HFFc6 (cell line): ENCODE measurements at regions not wholly inside any gene's neighbourhood (a gene's known extent, or its start where the extent isn't known, plus 50 kb on each side); places are given as distances from the start of the nearest gene placed in this dataset.
A peak's percentile ranks its signal among the peaks of the same experiment; 100 is the strongest.

ENCODE experiments used
- DNase-seq: peaks from one replicate; pipeline ENCODE4 v3.0.0-alpha.2; 2018
- H3K27ac Mint-ChIP-seq: 2 replicates; pipeline ENCODE4 v1.8.0; 2020; ENCODE audit warnings: mild to moderate bottlenecking, mixed read lengths
- H3K27me3 Mint-ChIP-seq: 2 replicates; pipeline ENCODE4 v1.8.0; 2021; ENCODE audit warnings: mild to moderate bottlenecking, moderate library complexity, mixed read lengths; ENCODE audit not compliant: insufficient read depth
- H3K36me3 Mint-ChIP-seq: 2 replicates; pipeline ENCODE4 v1.8.0; 2021; ENCODE audit warnings: low read depth, mixed read lengths
- H3K4me1 Mint-ChIP-seq: 2 replicates; pipeline ENCODE4 v1.8.0; 2020; ENCODE audit warnings: low read depth, mixed read lengths
- H3K4me3 Mint-ChIP-seq: 2 replicates; pipeline ENCODE4 v1.8.0; 2020; ENCODE audit warnings: mild to moderate bottlenecking, moderate library complexity, mixed read lengths
- H3K9me3 Mint-ChIP-seq: 2 replicates; pipeline ENCODE4 v1.8.0; 2020; ENCODE audit warnings: mild to moderate bottlenecking, mixed read lengths
- CTCF ChIP-seq: fragments of 200-600 bp; sonication (generic); IDR thresholded peaks from 2 replicates; pipeline ENCODE4 v1.5.0; 2021; ENCODE audit warnings: antibody characterized with exemption, mild to moderate bottlenecking

- no peak overlapping the region for H3K4me3 Mint-ChIP-seq
- no peak for DNase-seq
- peaks cover 25% of the 10 kb centered on the region for H3K4me1 Mint-ChIP-seq
- no peaks in the 10 kb centered on the region for H3K9me3 Mint-ChIP-seq
- no peaks in the 10 kb centered on the region for H3K36me3 Mint-ChIP-seq
- no peak overlapping the region for H3K27ac Mint-ChIP-seq
- H3K27me3 Mint-ChIP-seq: no peaks in the 10 kb centered on the region
- TF ChIP-seq CTCF: no peak
Measured at GRCh38 chr2:144798989-144799388, 279.1 kb upstream of the ZEB2 start.

- DNase-seq: no peak
- no peak for TF ChIP-seq CTCF
- Mint-ChIP-seq H3K27me3 (no peaks in the 10 kb centered on the region), H3K9me3 (no peaks in the 10 kb centered on the region), H3K4me3 (no peak overlapping the region), H3K4me1 (peaks cover 22% of the 10 kb centered on the region), H3K27ac (no peak overlapping the region), H3K36me3 (no peaks in the 10 kb centered on the region)
Measured at GRCh38 chr2:144798034-144798433, 278.1 kb upstream of the ZEB2 start.

GRCh38 chr2:144796936-144797335 is 277.0 kb upstream of the ZEB2 start:
- H3K4me3 Mint-ChIP-seq: no peak overlapping the region
- H3K27me3 Mint-ChIP-seq: no peaks in the 10 kb centered on the region
- no peak for TF ChIP-seq CTCF
- H3K36me3 Mint-ChIP-seq: no peaks in the 10 kb centered on the region
- peaks cover 11% of the 10 kb centered on the region for H3K4me1 Mint-ChIP-seq
- no peaks in the 10 kb centered on the region for H3K9me3 Mint-ChIP-seq
- no peak overlapping the region for H3K27ac Mint-ChIP-seq
- DNase-seq: no peak

DNA sequence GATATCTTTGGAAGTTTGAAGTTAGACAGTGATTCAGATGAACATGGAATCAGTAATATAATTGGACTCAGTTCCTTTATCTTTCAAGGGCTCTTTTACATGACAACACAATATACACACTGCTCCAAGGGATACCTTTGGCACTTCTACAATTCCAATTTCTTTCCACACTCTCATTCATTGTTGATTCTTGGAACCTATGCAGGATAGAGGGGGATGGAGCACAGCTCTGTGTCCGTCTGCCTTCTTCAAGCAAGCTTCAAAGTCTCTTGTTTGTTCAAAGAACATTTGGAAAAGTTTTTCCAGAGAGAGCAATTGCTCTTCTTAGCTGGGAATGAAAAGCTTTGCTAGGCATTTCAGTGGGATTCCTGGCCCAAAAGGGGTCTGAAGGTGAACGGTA is 276.2 kb upstream of the ZEB2 start:
- Mint-ChIP-seq H3K27ac (no peak overlapping the region), H3K36me3 (no peaks in the 10 kb centered on the region), H3K9me3 (no peaks in the 10 kb centered on the region), H3K4me3 (no peak overlapping the region), H3K27me3 (no peaks in the 10 kb centered on the region), H3K4me1 (peaks cover 3% of the 10 kb centered on the region)
- TF ChIP-seq CTCF: no peak
- DNase-seq: no peak

GRCh38 chr2:144785253-144785652 is 265.3 kb upstream of the ZEB2 start:
- TF ChIP-seq CTCF: no peak
- Mint-ChIP-seq H3K27me3 (no peaks in the 10 kb centered on the region; the same call in none of the 2 replicates), H3K4me1 (no peaks in the 10 kb centered on the region), H3K36me3 (peaks cover 6% of the 10 kb centered on the region), H3K4me3 (no peak overlapping the region), H3K27ac (no peak overlapping the region), H3K9me3 (peaks cover 4% of the 10 kb centered on the region; the same call in 1 of the 2 replicates)
- no peak for DNase-seq

DNA sequence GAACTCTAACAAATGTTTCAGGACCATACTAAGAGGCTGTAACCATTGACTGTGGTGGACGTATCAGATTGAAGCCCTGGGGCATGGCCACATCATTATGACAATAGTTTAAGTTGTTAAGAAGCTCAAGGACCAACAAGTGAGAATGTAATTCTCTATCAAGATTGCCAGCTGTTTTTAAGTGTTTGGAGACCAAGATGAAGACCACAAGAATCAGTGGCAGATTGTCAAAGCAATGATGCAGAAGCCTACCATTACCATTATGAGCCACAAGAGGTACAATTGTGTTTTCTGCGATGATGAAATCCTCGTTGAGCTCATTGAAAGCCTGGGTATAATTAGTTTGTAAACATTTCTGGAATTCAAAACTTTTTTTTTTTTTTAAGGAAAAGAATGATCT is 261.1 kb upstream of the ZEB2 start:
- H3K36me3 Mint-ChIP-seq: no peaks in the 10 kb centered on the region
- H3K27me3 Mint-ChIP-seq: no peaks in the 10 kb centered on the region; the same call in 1 of the 2 replicates
- no peak overlapping the region for H3K27ac Mint-ChIP-seq
- peak; percentile 28; the same call in 1 of the 2 replicates for TF ChIP-seq CTCF
- no peak for DNase-seq
- no peaks in the 10 kb centered on the region for H3K9me3 Mint-ChIP-seq
- no peak overlapping the region for H3K4me3 Mint-ChIP-seq
- H3K4me1 Mint-ChIP-seq: no peaks in the 10 kb centered on the region
